Fibroblast of lung (primary cell): ENCODE measurements at regions not wholly inside any gene's neighbourhood (a gene's known extent, or its start where the extent isn't known, plus 50 kb on each side); places are given as distances from the start of the nearest gene placed in this dataset.
"Not testable (repeated sequence)": the region's sequence is repeated elsewhere in the genome, so short reads cannot be mapped to it uniquely, and the experiment has no call there.

Source experiments
- DNase-seq, 2 donors: peaks; one replicate each; pipeline versions ENCODE4 v3.0.0 to v3.0.0-alpha.2; 2010; ENCODE audit warnings: low read depth in 2 of 2
- H2AFZ ChIP-seq: 2 replicates; pipeline ENCODE4 v1.5.1; 2012; ENCODE audit warnings: low read length, control low read depth, inconsistent platforms
- H3K27ac ChIP-seq: 2 replicates; pipeline ENCODE4 v1.5.1; 2011; ENCODE audit warnings: low read length, control low read depth; ENCODE audit not compliant: insufficient read depth
- H3K27me3 ChIP-seq: 2 replicates; pipeline ENCODE4 v1.5.1; 2011; ENCODE audit warnings: mild to moderate bottlenecking, low read length; ENCODE audit not compliant: control insufficient read depth, insufficient read depth
- H3K36me3 ChIP-seq: 2 replicates; pipeline ENCODE4 v1.5.1; 2011; ENCODE audit warnings: low read length; ENCODE audit not compliant: control insufficient read depth, insufficient read depth
- H3K4me1 ChIP-seq: 2 replicates; pipeline ENCODE4 v1.5.1; 2011; ENCODE audit warnings: low read length; ENCODE audit not compliant: control insufficient read depth, insufficient read depth; ENCODE audit errors: extremely low read depth
- H3K4me2 ChIP-seq: 2 replicates; pipeline ENCODE4 v1.5.1; 2011; ENCODE audit warnings: low read length, control low read depth; ENCODE audit not compliant: insufficient read depth; ENCODE audit errors: extremely low read depth
- H3K4me3 ChIP-seq, 4 experiments: fragments of 200-600 bp in 1 of 4; sonication (generic) in 1 of 4; replicated peaks in 1 of 4; 2 replicates each; pipeline ENCODE4 v1.5.1; 2011 to 2016; ENCODE audit warnings: low read length in 4 of 4, low read depth in 3 of 4, mild to moderate bottlenecking in 3 of 4, control low read depth in 2 of 4, inconsistent platforms in 1 of 4, mixed read lengths in 1 of 4; ENCODE audit not compliant: insufficient read depth in 1 of 4; ENCODE audit errors: control extremely low read depth in 1 of 4
- H3K79me2 ChIP-seq: 2 replicates; pipeline ENCODE4 v1.5.1; 2012; ENCODE audit warnings: mild to moderate bottlenecking, low read length, inconsistent platforms; ENCODE audit not compliant: control insufficient read depth, insufficient read depth
- H3K9ac ChIP-seq: 2 replicates; pipeline ENCODE4 v1.5.1; 2011; ENCODE audit warnings: mild to moderate bottlenecking, low read length, control low read depth; ENCODE audit not compliant: insufficient read depth
- H3K9me3 ChIP-seq: 2 replicates; pipeline ENCODE4 v1.5.1; 2012; ENCODE audit warnings: low read depth, low read length; ENCODE audit not compliant: control insufficient read depth, insufficient read depth
- H4K20me1 ChIP-seq: 2 replicates; pipeline ENCODE4 v1.5.1; 2011; ENCODE audit warnings: low read length; ENCODE audit not compliant: control insufficient read depth, insufficient read depth; ENCODE audit errors: extremely low read depth
- EZH2 ChIP-seq: IDR thresholded peaks from 2 replicates; pipeline ENCODE4 v1.5.1; 2012; ENCODE audit warnings: low read length, control low read depth, mild to moderate bottlenecking; ENCODE audit errors: missing control alignments
- TF ChIP-seq, protein P1 (sequence below), 2 donors: IDR thresholded peaks in 1 of 2; conservative IDR thresholded peaks in 1 of 2; 1 replicate in 1 of 2; 2 replicates in 1 of 2; pipeline ENCODE4 v1.5.1; 2011 to 2012; ENCODE audit warnings: low read length in 2 of 2, control low read depth in 1 of 2, inconsistent platforms in 1 of 2, low read depth in 1 of 2, mild to moderate bottlenecking in 1 of 2

DNA sequence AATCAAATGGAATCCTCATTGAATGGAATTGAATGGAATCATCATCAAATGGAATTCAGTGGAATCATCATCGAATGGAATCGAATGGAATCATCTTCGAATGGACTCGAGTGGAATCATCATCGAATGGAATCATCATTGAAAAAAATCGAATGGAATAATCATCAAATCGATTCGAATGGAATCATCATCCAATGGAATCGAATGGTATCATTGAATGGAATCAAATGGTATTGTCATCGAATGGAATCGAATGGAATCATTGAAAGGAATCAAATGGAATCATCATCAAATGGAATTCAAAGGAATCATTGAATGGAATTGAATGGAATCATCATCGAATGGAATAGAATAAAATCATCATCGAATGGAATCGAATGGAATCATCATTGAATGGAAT lies 619.3 kb downstream of the TP53TG3F start:
- Histone ChIP-seq H3K9me3 (no peaks in the 10 kb centered on the region), H2AFZ (no peak overlapping the region), H3K4me2 (no peak overlapping the region), H3K4me1 (no peaks in the 10 kb centered on the region), H3K79me2 (no peaks in the 10 kb centered on the region), H3K4me3 (no peak overlapping the region), H3K27ac (no peak overlapping the region), H3K36me3 (no peaks in the 10 kb centered on the region), H3K9ac (no peak overlapping the region), H3K27me3 (no peaks in the 10 kb centered on the region), H4K20me1 (no peaks in the 10 kb centered on the region)
- peak; percentile 27 for DNase-seq
- TF ChIP-seq, protein P1, sequence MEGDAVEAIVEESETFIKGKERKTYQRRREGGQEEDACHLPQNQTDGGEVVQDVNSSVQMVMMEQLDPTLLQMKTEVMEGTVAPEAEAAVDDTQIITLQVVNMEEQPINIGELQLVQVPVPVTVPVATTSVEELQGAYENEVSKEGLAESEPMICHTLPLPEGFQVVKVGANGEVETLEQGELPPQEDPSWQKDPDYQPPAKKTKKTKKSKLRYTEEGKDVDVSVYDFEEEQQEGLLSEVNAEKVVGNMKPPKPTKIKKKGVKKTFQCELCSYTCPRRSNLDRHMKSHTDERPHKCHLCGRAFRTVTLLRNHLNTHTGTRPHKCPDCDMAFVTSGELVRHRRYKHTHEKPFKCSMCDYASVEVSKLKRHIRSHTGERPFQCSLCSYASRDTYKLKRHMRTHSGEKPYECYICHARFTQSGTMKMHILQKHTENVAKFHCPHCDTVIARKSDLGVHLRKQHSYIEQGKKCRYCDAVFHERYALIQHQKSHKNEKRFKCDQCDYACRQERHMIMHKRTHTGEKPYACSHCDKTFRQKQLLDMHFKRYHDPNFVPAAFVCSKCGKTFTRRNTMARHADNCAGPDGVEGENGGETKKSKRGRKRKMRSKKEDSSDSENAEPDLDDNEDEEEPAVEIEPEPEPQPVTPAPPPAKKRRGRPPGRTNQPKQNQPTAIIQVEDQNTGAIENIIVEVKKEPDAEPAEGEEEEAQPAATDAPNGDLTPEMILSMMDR (conservative IDR thresholded peaks at IDR 0.05 in 1 of 2, IDR thresholded peaks at IDR 0.05 in 1 of 2; ENCODE audit: low read depth in 1 of 2, low read length in 2 of 2) = no peak
- TF ChIP-seq EZH2 = no peak

DNA sequence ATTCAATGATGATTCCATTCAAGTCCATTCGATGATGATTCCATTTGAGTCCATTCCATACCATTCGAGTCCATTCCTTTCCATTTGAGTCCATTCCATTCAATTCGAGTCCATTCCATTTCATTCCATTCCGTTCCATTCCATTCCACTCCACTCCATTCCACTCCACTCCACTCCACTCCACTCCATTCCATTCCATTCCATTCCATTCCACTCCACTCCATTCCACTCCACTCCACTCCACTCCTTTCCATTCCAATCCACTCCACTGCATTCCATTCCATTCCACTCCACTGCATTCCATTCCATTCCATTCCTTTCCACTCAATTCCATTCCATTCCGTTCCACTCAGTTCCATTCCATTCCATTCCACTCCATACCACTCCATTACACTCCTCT lies 625.6 kb downstream of the TP53TG3F start:
- not testable (repeated sequence) for H3K4me1 ChIP-seq, H3K4me2 ChIP-seq, H3K9ac ChIP-seq, DNase-seq, H3K79me2 ChIP-seq, H3K27ac ChIP-seq, H3K27me3 ChIP-seq, H3K36me3 ChIP-seq, H3K4me3 ChIP-seq, H4K20me1 ChIP-seq, H3K9me3 ChIP-seq, H2AFZ ChIP-seq

GRCh38 chr16:34095006-34095405 lies 635.6 kb downstream of the TP53TG3F start:
- H3K4me3 ChIP-seq, H3K36me3 ChIP-seq, DNase-seq, H3K79me2 ChIP-seq, H4K20me1 ChIP-seq, H3K4me2 ChIP-seq, H3K27ac ChIP-seq, H3K9ac ChIP-seq, H3K9me3 ChIP-seq, H2AFZ ChIP-seq, H3K4me1 ChIP-seq, H3K27me3 ChIP-seq: not testable (repeated sequence)

DNA sequence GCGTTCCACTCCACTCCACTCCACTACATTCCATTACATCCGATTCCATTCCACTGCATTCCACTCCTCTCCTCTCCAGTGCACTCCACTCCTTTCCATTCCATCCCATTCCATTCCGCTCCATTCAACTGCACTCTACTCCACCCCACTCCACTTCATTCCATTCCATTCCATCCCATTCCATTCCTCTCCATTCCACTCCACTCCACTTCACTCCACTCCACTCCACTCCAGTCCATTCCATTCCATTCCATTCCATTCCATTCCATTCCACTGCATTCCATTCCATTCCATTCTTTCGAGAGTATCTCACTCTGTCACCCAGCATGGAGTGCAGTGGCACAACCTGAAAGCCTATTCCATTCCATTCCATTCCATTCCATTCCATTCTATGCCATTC lies 637.5 kb downstream of the TP53TG3F start:
- not testable (repeated sequence) for H3K27ac ChIP-seq, H3K36me3 ChIP-seq, H3K79me2 ChIP-seq

GRCh38 chr16:34097326-34097725 lies 637.9 kb downstream of the TP53TG3F start:
- H3K79me2 ChIP-seq, H3K4me2 ChIP-seq, H3K4me3 ChIP-seq, H3K9me3 ChIP-seq, H2AFZ ChIP-seq, H3K27me3 ChIP-seq, H4K20me1 ChIP-seq, H3K4me1 ChIP-seq, H3K9ac ChIP-seq, H3K27ac ChIP-seq, H3K36me3 ChIP-seq: not testable (repeated sequence)
- DNase-seq = peak; percentile 3 to 14

More for the DNA sequence above, 637.5 kb downstream of the TP53TG3F start:
- not testable (repeated sequence) for H3K4me3 ChIP-seq, H4K20me1 ChIP-seq, H3K27me3 ChIP-seq, H3K4me1 ChIP-seq, DNase-seq, H2AFZ ChIP-seq, H3K4me2 ChIP-seq, H3K9ac ChIP-seq, H3K9me3 ChIP-seq

DNA sequence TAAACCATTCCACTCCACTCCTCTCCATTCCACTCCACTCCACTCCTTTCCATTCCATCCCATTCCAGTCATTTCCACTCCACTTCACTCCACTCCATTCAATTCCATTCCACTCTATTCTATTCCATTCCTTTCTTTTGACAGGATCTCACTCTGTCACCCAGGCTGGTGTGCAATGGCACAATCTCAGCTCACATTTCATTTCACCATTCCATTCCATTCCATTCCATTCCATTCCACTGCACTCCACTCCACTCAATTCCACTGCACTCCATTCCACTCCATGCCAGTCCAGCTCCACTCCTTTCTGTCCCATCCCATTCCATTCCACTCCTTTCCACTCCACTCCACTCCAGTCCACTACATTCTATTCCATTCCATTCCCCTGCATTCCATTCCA lies 638.6 kb downstream of the TP53TG3F start:
- not testable (repeated sequence) for H3K27me3 ChIP-seq, H2AFZ ChIP-seq, H3K36me3 ChIP-seq, H3K4me2 ChIP-seq, H3K9me3 ChIP-seq, H3K27ac ChIP-seq, DNase-seq, H3K79me2 ChIP-seq, H3K9ac ChIP-seq, H3K4me1 ChIP-seq, H4K20me1 ChIP-seq, H3K4me3 ChIP-seq
